ENCODE measurements at regions not wholly inside any gene's neighbourhood (a gene's known extent, or its start where the extent isn't known, plus 50 kb on each side); places are given as distances from the start of the nearest gene placed in this dataset.
"Not testable (repeated sequence)": the region's sequence is repeated elsewhere in the genome, so short reads cannot be mapped to it uniquely, and the experiment has no call there.

GRCh38 chr7:138378741-138379559 is 81.1 kb upstream of the TRIM24 start:
- no peak for DNase-seq

- no peak for DNase-seq
Measured at GRCh38 chr7:138382862-138383565, 77.0 kb upstream of the TRIM24 start.

GRCh38 chr7:138386821-138387220 is 73.2 kb upstream of the TRIM24 start:
- DNase-seq: no peak

- DNase-seq: no peak
Measured at GRCh38 chr7:138387755-138388475, 72.1 kb upstream of the TRIM24 start.

- no peak for DNase-seq
Measured at GRCh38 chr7:138388673-138389491, 71.2 kb upstream of the TRIM24 start.

- DNase-seq: no peak
Measured at GRCh38 chr7:138395763-138396162, 64.3 kb upstream of the TRIM24 start.

GRCh38 chr7:138396251-138397070 is 63.6 kb upstream of the TRIM24 start:
- no peak for DNase-seq

GRCh38 chr7:138397071-138397433 is 63.0 kb upstream of the TRIM24 start:
- not testable (repeated sequence) for DNase-seq

GRCh38 chr7:138398857-138399256 is 61.2 kb upstream of the TRIM24 start:
- DNase-seq: no peak

- DNase-seq: no peak
Measured at GRCh38 chr7:138400400-138400886, 59.6 kb upstream of the TRIM24 start.

GRCh38 chr7:138402749-138403148 is 57.3 kb upstream of the TRIM24 start:
- DNase-seq: no peak

- DNase-seq: no peak
Measured at GRCh38 chr7:138405496-138405895, 54.6 kb upstream of the TRIM24 start.

GRCh38 chr7:138407792-138408191 is 52.3 kb upstream of the TRIM24 start:
- no peak for DNase-seq

Data from NCI-H146 (cell line).